PFSK-1 (cell line): ENCODE measurements at regions not wholly inside any gene's neighbourhood (a gene's known extent, or its start where the extent isn't known, plus 50 kb on each side); places are given as distances from the start of the nearest gene placed in this dataset.

ENCODE experiments used
- FOXP2 ChIP-seq: optimal IDR thresholded peaks from 2 replicates; pipeline ENCODE3; 2011; ENCODE audit warnings: borderline replicate concordance, control low read depth, inconsistent platforms; ENCODE audit not compliant: insufficient read depth; ENCODE audit errors: extremely low read length, extremely low read depth
- POLR2AphosphoS5 ChIP-seq: IDR thresholded peaks from 2 replicates; pipeline ENCODE4 v1.6.1; 2012; ENCODE audit warnings: low read depth, mild to moderate bottlenecking, control low read depth, low read length, moderate library complexity
- SIN3A ChIP-seq: IDR thresholded peaks from 2 replicates; pipeline ENCODE4 v1.6.1; 2012; ENCODE audit warnings: mild to moderate bottlenecking, low read length, moderate library complexity, borderline replicate concordance; ENCODE audit not compliant: insufficient read depth
- TAF1 ChIP-seq: IDR thresholded peaks from 2 replicates; pipeline ENCODE4 v1.6.1; 2012; ENCODE audit warnings: low read length, control low read depth, borderline replicate concordance; ENCODE audit not compliant: insufficient read depth
- TF ChIP-seq, protein P1 (sequence below), 2 experiments: IDR thresholded peaks; 2 replicates each; pipeline versions ENCODE4 v1.6.1 to v1.8.0; 2011 to 2012; ENCODE audit warnings: low read depth in 2 of 2, low read length in 2 of 2, control low read depth in 1 of 2, inconsistent platforms in 1 of 2, mild to moderate bottlenecking in 1 of 2, moderate library complexity in 1 of 2; ENCODE audit not compliant: insufficient read depth in 1 of 2

DNA sequence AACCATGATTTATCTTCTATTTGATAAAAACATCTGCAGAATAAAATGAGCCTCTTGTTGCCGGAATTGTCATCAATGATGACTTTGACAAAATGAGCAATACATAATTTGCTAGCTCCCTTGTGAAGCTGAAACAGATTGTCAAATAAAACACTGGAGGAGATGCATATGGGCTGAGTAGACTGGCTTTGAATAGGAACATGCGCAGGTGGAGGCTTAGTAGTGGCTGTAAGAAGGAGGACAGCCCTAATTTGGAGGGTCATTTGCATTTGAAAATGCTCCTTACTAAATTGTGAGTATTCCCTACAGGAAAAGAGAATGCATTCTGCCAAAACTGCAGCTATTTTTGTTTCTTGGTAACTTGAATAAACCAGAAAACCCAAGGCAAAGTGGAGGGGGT, 329.1 kb downstream of the PPARGC1A start:
- TF ChIP-seq FOXP2 (no peak), SIN3A (no peak), POLR2AphosphoS5 (no peak), TAF1 (no peak)
- TF ChIP-seq, protein P1, sequence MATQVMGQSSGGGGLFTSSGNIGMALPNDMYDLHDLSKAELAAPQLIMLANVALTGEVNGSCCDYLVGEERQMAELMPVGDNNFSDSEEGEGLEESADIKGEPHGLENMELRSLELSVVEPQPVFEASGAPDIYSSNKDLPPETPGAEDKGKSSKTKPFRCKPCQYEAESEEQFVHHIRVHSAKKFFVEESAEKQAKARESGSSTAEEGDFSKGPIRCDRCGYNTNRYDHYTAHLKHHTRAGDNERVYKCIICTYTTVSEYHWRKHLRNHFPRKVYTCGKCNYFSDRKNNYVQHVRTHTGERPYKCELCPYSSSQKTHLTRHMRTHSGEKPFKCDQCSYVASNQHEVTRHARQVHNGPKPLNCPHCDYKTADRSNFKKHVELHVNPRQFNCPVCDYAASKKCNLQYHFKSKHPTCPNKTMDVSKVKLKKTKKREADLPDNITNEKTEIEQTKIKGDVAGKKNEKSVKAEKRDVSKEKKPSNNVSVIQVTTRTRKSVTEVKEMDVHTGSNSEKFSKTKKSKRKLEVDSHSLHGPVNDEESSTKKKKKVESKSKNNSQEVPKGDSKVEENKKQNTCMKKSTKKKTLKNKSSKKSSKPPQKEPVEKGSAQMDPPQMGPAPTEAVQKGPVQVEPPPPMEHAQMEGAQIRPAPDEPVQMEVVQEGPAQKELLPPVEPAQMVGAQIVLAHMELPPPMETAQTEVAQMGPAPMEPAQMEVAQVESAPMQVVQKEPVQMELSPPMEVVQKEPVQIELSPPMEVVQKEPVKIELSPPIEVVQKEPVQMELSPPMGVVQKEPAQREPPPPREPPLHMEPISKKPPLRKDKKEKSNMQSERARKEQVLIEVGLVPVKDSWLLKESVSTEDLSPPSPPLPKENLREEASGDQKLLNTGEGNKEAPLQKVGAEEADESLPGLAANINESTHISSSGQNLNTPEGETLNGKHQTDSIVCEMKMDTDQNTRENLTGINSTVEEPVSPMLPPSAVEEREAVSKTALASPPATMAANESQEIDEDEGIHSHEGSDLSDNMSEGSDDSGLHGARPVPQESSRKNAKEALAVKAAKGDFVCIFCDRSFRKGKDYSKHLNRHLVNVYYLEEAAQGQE (IDR thresholded peaks at IDR 0.05; ENCODE audit: insufficient read depth in 1 of 2, low read depth in 2 of 2, low read length in 2 of 2): no peak

DNA sequence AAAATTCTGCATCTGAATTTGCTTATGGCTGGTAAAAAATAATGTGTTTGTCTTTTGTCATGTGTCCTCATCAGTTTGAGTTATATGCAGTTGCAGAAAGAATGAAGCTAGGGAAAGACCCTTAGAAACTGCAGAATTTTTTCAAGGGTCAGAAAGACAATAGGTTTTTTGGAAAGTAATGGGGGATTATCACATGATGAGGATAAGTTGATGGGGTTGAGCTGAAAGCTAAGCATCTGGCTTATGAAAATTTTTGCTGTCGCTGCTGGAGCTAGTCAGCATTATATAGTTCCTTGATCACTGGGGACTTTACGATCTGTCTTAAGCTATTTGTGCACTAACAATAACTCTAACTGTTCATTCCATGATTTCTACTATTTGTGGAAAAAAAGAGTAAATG, 331.7 kb downstream of the PPARGC1A start:
- TF ChIP-seq, protein P1 (IDR thresholded peaks at IDR 0.05; ENCODE audit: insufficient read depth in 1 of 2, low read depth in 2 of 2, low read length in 2 of 2): no peak
- TF ChIP-seq POLR2AphosphoS5 (no peak), FOXP2 (no peak), TAF1 (no peak), SIN3A (no peak)

DNA sequence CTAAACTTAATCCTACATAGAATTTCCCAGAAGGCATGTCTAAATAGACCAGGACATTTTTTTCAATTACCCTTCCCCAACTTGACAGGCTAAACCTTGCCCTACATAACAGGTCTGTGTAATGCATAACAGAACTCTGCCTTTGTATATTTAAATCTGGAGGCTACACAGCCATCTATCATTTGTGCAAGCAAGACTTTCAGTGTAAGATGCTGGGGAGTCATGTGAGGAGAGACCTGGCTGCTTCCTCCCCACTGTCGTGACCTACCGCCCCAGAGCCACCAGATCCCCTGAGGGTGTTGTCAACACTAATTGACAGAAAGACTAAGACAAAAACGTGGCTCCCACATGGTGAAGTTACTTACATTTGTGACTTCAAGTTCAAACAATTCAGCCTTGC, 342.2 kb downstream of the PPARGC1A start:
- TF ChIP-seq FOXP2 (no peak), POLR2AphosphoS5 (no peak), SIN3A (no peak), TAF1 (no peak)
- TF ChIP-seq, protein P1 (IDR thresholded peaks at IDR 0.05; ENCODE audit: insufficient read depth in 1 of 2, low read depth in 2 of 2, low read length in 2 of 2): no peak

DNA sequence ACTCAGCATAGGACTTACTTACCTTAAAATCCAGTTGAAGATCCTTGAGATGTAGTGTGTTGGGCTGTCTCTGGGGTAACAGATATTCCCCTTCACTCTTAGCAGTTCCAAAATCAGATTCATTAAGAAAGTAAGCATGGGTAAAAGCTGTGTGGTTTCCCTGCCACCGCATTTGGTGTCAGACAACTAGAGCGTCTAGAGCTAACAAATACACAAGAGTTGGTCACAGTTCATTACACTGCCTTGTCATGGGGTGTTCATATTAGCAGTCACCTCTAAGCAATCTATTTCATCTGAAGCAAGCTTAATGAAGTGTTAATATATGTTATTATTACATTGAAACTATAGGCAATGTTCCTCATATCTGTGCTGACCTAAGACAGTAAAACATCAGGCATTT, 342.8 kb downstream of the PPARGC1A start:
- TF ChIP-seq TAF1 (no peak), FOXP2 (no peak), POLR2AphosphoS5 (no peak), SIN3A (no peak)
- TF ChIP-seq, protein P1 (IDR thresholded peaks at IDR 0.05; ENCODE audit: insufficient read depth in 1 of 2, low read depth in 2 of 2, low read length in 2 of 2): no peak

DNA sequence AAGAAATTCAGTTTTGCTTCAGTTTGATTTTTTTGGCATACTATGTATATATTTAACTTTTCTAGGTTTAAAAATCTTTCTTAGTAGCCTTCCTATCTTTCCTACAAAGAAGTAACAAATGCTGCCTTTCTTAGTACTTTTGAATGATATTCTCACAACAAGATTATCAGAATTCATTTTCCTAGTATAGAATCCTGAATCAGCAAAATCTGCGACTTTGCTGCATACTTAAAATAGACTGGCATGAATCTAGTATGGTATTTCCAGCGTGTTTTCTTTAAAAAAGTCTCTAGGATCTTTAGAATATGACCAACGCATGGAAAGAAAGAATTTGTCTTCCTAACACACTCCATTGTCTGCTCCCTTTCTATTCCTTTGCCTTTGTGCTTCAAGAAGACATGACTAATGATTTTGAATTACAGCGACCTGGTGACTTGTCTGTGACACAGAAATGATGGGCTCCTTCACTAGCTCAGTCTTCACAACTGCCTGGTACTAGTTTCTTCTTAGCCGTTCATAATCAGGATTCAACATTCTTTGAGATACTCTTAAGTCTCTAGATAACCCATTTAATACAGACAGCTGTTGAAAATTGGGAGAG, 349.8 kb downstream of the PPARGC1A start:
- TF ChIP-seq, protein P1 (IDR thresholded peaks at IDR 0.05; ENCODE audit: insufficient read depth in 1 of 2, low read depth in 2 of 2, low read length in 2 of 2): no peak
- TF ChIP-seq FOXP2 (no peak), POLR2AphosphoS5 (no peak), SIN3A (no peak), TAF1 (no peak)
